Limb (tissue), 2 donors: ENCODE measurements at regions not wholly inside any gene's neighbourhood (a gene's known extent, or its start where the extent isn't known, plus 50 kb on each side); places are given as distances from the start of the nearest gene placed in this dataset.

ENCODE experiments used
- DNase-seq, 2 donors: peaks; one replicate each; pipeline ENCODE4 v3.0.0-alpha.2; 2016; ENCODE audit errors: extremely low spot score in 2 of 2

GRCh38 chr1:22375601-22376000 is 76.0 kb upstream of the ZBTB40 start:
- no peak for DNase-seq

- DNase-seq, result no peak
Observed at GRCh38 chr1:22376001-22376400, 75.7 kb upstream of the ZBTB40 start.

GRCh38 chr1:22376546-22376945 is 75.1 kb upstream of the ZBTB40 start:
- DNase-seq, result no peak

GRCh38 chr1:22376976-22377375 is 74.7 kb upstream of the ZBTB40 start:
- no peak for DNase-seq

- DNase-seq, result peak in 1 of 2 donors; percentile 37
Observed at GRCh38 chr1:22379566-22379965, 72.1 kb upstream of the ZBTB40 start.

- no peak for DNase-seq
Observed at GRCh38 chr1:22380024-22380785, 71.4 kb upstream of the ZBTB40 start.

- no peak for DNase-seq
Observed at GRCh38 chr1:22383526-22384294, 67.9 kb upstream of the ZBTB40 start.

- no peak for DNase-seq
Observed at GRCh38 chr1:22385537-22385936, 66.1 kb upstream of the ZBTB40 start.

GRCh38 chr1:22386774-22387173 is 64.9 kb upstream of the ZBTB40 start:
- no peak for DNase-seq

- no peak for DNase-seq
Observed at GRCh38 chr1:22387919-22388580, 63.6 kb upstream of the ZBTB40 start.

- DNase-seq, result no peak
Observed at GRCh38 chr1:22388671-22389450, 62.8 kb upstream of the ZBTB40 start.

- DNase-seq, result no peak
Observed at GRCh38 chr1:22393587-22393986, 58.1 kb upstream of the ZBTB40 start.

- DNase-seq, result no peak
Observed at GRCh38 chr1:22398656-22399420, 52.8 kb upstream of the ZBTB40 start.

GRCh38 chr1:22399421-22400091 is 52.1 kb upstream of the ZBTB40 start:
- DNase-seq, result no peak
